H9 (cell line): ENCODE measurements at regions not wholly inside any gene's neighbourhood (a gene's known extent, or its start where the extent isn't known, plus 50 kb on each side); places are given as distances from the start of the nearest gene placed in this dataset.

ENCODE experiments used
- DNase-seq: peaks from one replicate; pipeline ENCODE4 v3.0.0-alpha.2; 2017
- H2AFZ ChIP-seq: one replicate; pipeline ENCODE4 v1.6.1; 2013; ENCODE audit warnings: mild to moderate bottlenecking, low read length, control low read depth, moderate library complexity
- H2AK5ac ChIP-seq: 2 replicates; pipeline ENCODE4 v1.6.1; 2013; ENCODE audit warnings: low read length, control low read depth, mixed read lengths; ENCODE audit not compliant: insufficient read length
- H2BK120ac ChIP-seq: one replicate; pipeline ENCODE4 v1.6.1; 2013; ENCODE audit warnings: low read depth, mild to moderate bottlenecking, low read length, control low read depth, inconsistent platforms; ENCODE audit not compliant: poor library complexity, severe bottlenecking
- H2BK12ac ChIP-seq: 2 replicates; pipeline ENCODE4 v1.6.1; 2013; ENCODE audit warnings: low read length, control low read depth, mixed read lengths, low read depth; ENCODE audit not compliant: insufficient read length
- H2BK15ac ChIP-seq: 2 replicates; pipeline ENCODE4 v1.6.1; 2013; ENCODE audit warnings: low read depth, low read length, control low read depth
- H2BK20ac ChIP-seq: one replicate; pipeline ENCODE4 v1.6.1; 2013; ENCODE audit warnings: low read depth, mild to moderate bottlenecking, low read length, control low read depth, inconsistent platforms; ENCODE audit not compliant: poor library complexity, severe bottlenecking
- H2BK5ac ChIP-seq: 2 replicates; pipeline ENCODE4 v1.6.1; 2013; ENCODE audit warnings: low read length, control low read depth, mixed read lengths; ENCODE audit not compliant: insufficient read length
- H3K14ac ChIP-seq: 2 replicates; pipeline ENCODE4 v1.6.1; 2013; ENCODE audit warnings: low read length, control low read depth; ENCODE audit not compliant: insufficient read depth
- H3K18ac ChIP-seq: 2 replicates; pipeline ENCODE4 v1.6.1; 2013; ENCODE audit warnings: low read depth, mild to moderate bottlenecking, mixed read lengths, low read length, control low read depth; ENCODE audit not compliant: insufficient read length
- H3K23ac ChIP-seq: 2 replicates; pipeline ENCODE4 v1.6.1; 2013; ENCODE audit warnings: low read length, control low read depth, mixed read lengths, low read depth; ENCODE audit not compliant: insufficient read length
- H3K23me2 ChIP-seq: 2 replicates; pipeline ENCODE4 v1.6.1; 2013; ENCODE audit warnings: low read depth, mild to moderate bottlenecking, mixed read lengths, low read length, control low read depth; ENCODE audit not compliant: insufficient read length, poor library complexity, severe bottlenecking
- H3K27ac ChIP-seq: 2 replicates; pipeline ENCODE4 v1.5.1; 2013; ENCODE audit warnings: low read length, control low read depth, mixed read lengths, low read depth; ENCODE audit not compliant: insufficient read length
- H3K27me3 ChIP-seq: 2 replicates; pipeline ENCODE4 v1.6.1; 2013; ENCODE audit warnings: low read length, control low read depth, inconsistent platforms; ENCODE audit not compliant: insufficient read depth
- H3K4ac ChIP-seq: 2 replicates; pipeline ENCODE4 v1.6.1; 2013; ENCODE audit warnings: low read depth, mild to moderate bottlenecking, control low read depth, inconsistent platforms, low read length, moderate library complexity
- H3K4me1 ChIP-seq: 2 replicates; pipeline ENCODE4 v1.6.1; 2013; ENCODE audit warnings: low read length, control low read depth, inconsistent platforms; ENCODE audit not compliant: insufficient read depth
- H3K4me2 ChIP-seq: 2 replicates; pipeline ENCODE4 v1.6.1; 2013; ENCODE audit warnings: low read length, control low read depth, mixed read lengths; ENCODE audit not compliant: insufficient read length, insufficient read depth
- H3K56ac ChIP-seq: 2 replicates; pipeline ENCODE4 v1.6.1; 2013; ENCODE audit warnings: low read depth, mild to moderate bottlenecking, mixed read lengths, low read length, control low read depth; ENCODE audit not compliant: insufficient read length
- H3K79me1 ChIP-seq: 2 replicates; pipeline ENCODE4 v1.6.1; 2013; ENCODE audit warnings: low read depth, mild to moderate bottlenecking, moderate library complexity, low read length, control low read depth, inconsistent platforms; ENCODE audit not compliant: insufficient read depth, poor library complexity, severe bottlenecking
- H3K79me2 ChIP-seq: 2 replicates; pipeline ENCODE4 v1.6.1; 2013; ENCODE audit warnings: low read length, control low read depth, inconsistent platforms; ENCODE audit not compliant: insufficient read depth
- H3K9ac ChIP-seq: 2 replicates; pipeline ENCODE4 v1.6.1; 2013; ENCODE audit warnings: low read length, control low read depth, mixed read lengths; ENCODE audit not compliant: insufficient read length; ENCODE audit errors: extremely low read depth
- H3K9me3 ChIP-seq: one replicate; pipeline ENCODE4 v1.6.1; 2013; ENCODE audit warnings: low read depth, low read length, inconsistent platforms; ENCODE audit not compliant: control insufficient read depth
- H3T11ph ChIP-seq: one replicate; pipeline ENCODE4 v1.6.1; 2013; ENCODE audit warnings: mild to moderate bottlenecking, low read length, control low read depth, inconsistent platforms
- H4K20me1 ChIP-seq: one replicate; pipeline ENCODE4 v1.6.1; 2013; ENCODE audit not compliant: control insufficient read depth, insufficient read length, insufficient read depth
- H4K5ac ChIP-seq: 2 replicates; pipeline ENCODE4 v1.6.1; 2013; ENCODE audit warnings: low read depth, mild to moderate bottlenecking, mixed read lengths, low read length, control low read depth; ENCODE audit not compliant: insufficient read length
- H4K8ac ChIP-seq: replicated peaks from 2 replicates; pipeline ENCODE4 v1.6.1; 2013; ENCODE audit warnings: low read length, control low read depth, mixed read lengths, low read depth; ENCODE audit not compliant: insufficient read length
- H4K91ac ChIP-seq: 2 replicates; pipeline ENCODE4 v1.6.1; 2013; ENCODE audit warnings: low read depth, mild to moderate bottlenecking, moderate library complexity, mixed read lengths, low read length, control low read depth; ENCODE audit not compliant: insufficient read length
- H3K27ac Mint-ChIP-seq, 3 experiments: 2 replicates in 2 of 3; 3 replicates in 1 of 3; pipeline ENCODE4 v1.8.0; 2020 to 2021; ENCODE audit warnings: mixed read lengths in 3 of 3, mild to moderate bottlenecking in 1 of 3, moderate library complexity in 1 of 3
- H3K27me3 Mint-ChIP-seq: 2 replicates; pipeline ENCODE4 v1.8.0; 2021; ENCODE audit warnings: low read depth, mild to moderate bottlenecking, moderate library complexity, mixed read lengths
- H3K36me3 Mint-ChIP-seq, 3 experiments: 2 replicates in 2 of 3; 3 replicates in 1 of 3; pipeline ENCODE4 v1.8.0; 2020 to 2021; ENCODE audit warnings: low read depth in 3 of 3, mixed read lengths in 3 of 3; ENCODE audit not compliant: insufficient read depth in 1 of 3
- H3K4me1 Mint-ChIP-seq, 2 experiments: 2 replicates each; pipeline ENCODE4 v1.8.0; 2020; ENCODE audit warnings: mixed read lengths in 2 of 2
- H3K4me3 Mint-ChIP-seq, 2 experiments: 2 replicates in 1 of 2; 3 replicates in 1 of 2; pipeline ENCODE4 v1.8.0; 2020 to 2021; ENCODE audit warnings: mild to moderate bottlenecking in 2 of 2, mixed read lengths in 2 of 2, moderate library complexity in 1 of 2
- H3K9me3 Mint-ChIP-seq, 2 experiments: 2 replicates in 1 of 2; 3 replicates in 1 of 2; pipeline ENCODE4 v1.8.0; 2020; ENCODE audit warnings: mild to moderate bottlenecking in 2 of 2, mixed read lengths in 2 of 2, moderate library complexity in 1 of 2
- WGBS: extraction: QIAGEN DNeasy Blood & Tissue Kit; methylation state at CpG from one replicate; pipeline ENCODE4 v1.1.7; 2013; ENCODE audit warnings: missing lambda C conversion rate, low lambda C conversion rate, mixed read lengths; ENCODE audit not compliant: insufficient read length; ENCODE audit errors: extremely low coverage; 5-methylcytosine and 5-hydroxymethylcytosine counted together
- TF ChIP-seq, protein P1 (sequence below): fragments of 200-600 bp; sonication (generic); conservative IDR thresholded peaks from 3 replicates; pipeline ENCODE4 v1.8.0; 2021; ENCODE audit warnings: antibody characterized with exemption, mild to moderate bottlenecking

DNA sequence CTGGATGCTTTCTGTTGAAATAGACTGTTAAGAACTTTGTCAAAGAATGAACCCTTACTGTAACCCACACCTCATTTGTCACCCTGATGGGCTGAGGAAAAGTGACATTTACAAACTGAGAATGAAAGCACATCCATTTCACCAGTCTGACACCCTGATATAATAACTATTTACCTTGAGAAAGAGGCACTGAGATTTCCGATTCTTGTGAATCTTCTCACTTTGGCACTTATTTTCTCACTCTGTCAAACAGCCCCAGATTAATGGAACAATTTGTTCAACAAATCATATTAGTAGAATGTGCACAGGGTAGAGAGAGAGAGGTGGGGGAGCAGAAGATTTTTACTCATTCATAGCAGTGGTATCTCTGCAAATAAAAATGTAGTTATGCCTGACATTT lies 606.9 kb downstream of the MCTP2 start:
- Histone ChIP-seq H2AFZ (no peak overlapping the region), H2BK12ac (no peak overlapping the region), H3K79me1 (no peaks in the 10 kb centered on the region), H2AK5ac (no peak overlapping the region), H2BK120ac (no peak overlapping the region), H4K91ac (no peak overlapping the region), H2BK15ac (no peak overlapping the region), H2BK5ac (no peak overlapping the region), H3K27me3 (no peaks in the 10 kb centered on the region), H3K4me2 (no peak overlapping the region), H3K23me2 (no peaks in the 10 kb centered on the region), H3K79me2 (no peaks in the 10 kb centered on the region), H4K8ac (no peak overlapping the region), H3K4me1 (no peaks in the 10 kb centered on the region), H3K23ac (no peak overlapping the region), H4K5ac (no peak overlapping the region), H4K20me1 (no peaks in the 10 kb centered on the region), H3K56ac (no peak overlapping the region), H3K4ac (no peak overlapping the region), H3K14ac (no peak overlapping the region), H3K9ac (no peak overlapping the region), H3K18ac (no peak overlapping the region), H3T11ph (no peak overlapping the region), H3K9me3 (no peaks in the 10 kb centered on the region), H2BK20ac (no peak overlapping the region), H3K27ac (no peak overlapping the region)
- H3K27ac Mint-ChIP-seq: no peak overlapping the region
- no peak for DNase-seq
- peaks cover 4 to 16% (median 14%) of the 10 kb centered on the region in 3 experiments; a peak in 6 of 7 replicates for H3K36me3 Mint-ChIP-seq
- TF ChIP-seq, protein P1, sequence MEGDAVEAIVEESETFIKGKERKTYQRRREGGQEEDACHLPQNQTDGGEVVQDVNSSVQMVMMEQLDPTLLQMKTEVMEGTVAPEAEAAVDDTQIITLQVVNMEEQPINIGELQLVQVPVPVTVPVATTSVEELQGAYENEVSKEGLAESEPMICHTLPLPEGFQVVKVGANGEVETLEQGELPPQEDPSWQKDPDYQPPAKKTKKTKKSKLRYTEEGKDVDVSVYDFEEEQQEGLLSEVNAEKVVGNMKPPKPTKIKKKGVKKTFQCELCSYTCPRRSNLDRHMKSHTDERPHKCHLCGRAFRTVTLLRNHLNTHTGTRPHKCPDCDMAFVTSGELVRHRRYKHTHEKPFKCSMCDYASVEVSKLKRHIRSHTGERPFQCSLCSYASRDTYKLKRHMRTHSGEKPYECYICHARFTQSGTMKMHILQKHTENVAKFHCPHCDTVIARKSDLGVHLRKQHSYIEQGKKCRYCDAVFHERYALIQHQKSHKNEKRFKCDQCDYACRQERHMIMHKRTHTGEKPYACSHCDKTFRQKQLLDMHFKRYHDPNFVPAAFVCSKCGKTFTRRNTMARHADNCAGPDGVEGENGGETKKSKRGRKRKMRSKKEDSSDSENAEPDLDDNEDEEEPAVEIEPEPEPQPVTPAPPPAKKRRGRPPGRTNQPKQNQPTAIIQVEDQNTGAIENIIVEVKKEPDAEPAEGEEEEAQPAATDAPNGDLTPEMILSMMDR: no peak
- peaks cover 7% of the 10 kb centered on the region for H3K27me3 Mint-ChIP-seq
- H3K4me3 Mint-ChIP-seq: no peak overlapping the region
- no CpG with 5 or more reads among the region's 1 CpG for whole genome bisulfite sequencing
- no peaks in the 10 kb centered on the region for H3K4me1 Mint-ChIP-seq
- H3K9me3 Mint-ChIP-seq: peaks cover 4 to 18% of the 10 kb centered on the region in 2 experiments
